ENCODE measurements at regions not wholly inside any gene's neighbourhood (a gene's known extent, or its start where the extent isn't known, plus 50 kb on each side); places are given as distances from the start of the nearest gene placed in this dataset.

GRCh38 chr20:10961651-10962288, 288.0 kb upstream of the JAG1 start:
- FAIRE-seq, result no peak

- no peak for FAIRE-seq
Observed at GRCh38 chr20:10962937-10963336, 289.1 kb upstream of the JAG1 start.

- no peak for FAIRE-seq
Observed at GRCh38 chr20:10963717-10964266, 290.0 kb upstream of the JAG1 start.

GRCh38 chr20:10965936-10966470, 292.2 kb upstream of the JAG1 start:
- no peak for FAIRE-seq

- FAIRE-seq, result no peak
Observed at GRCh38 chr20:10970109-10970508, 296.3 kb upstream of the JAG1 start.

GRCh38 chr20:10971096-10971495, 297.3 kb upstream of the JAG1 start:
- no peak for FAIRE-seq

- no peak for FAIRE-seq
Observed at GRCh38 chr20:10972219-10972860, 298.5 kb upstream of the JAG1 start.

- no peak for FAIRE-seq
Observed at GRCh38 chr20:10976051-10976450, 302.3 kb upstream of the JAG1 start.

GRCh38 chr20:10978019-10978702, 304.4 kb upstream of the JAG1 start:
- no peak for FAIRE-seq

GRCh38 chr20:10978713-10979112, 304.9 kb upstream of the JAG1 start:
- FAIRE-seq, result no peak

GRCh38 chr20:10982692-10983091, 308.9 kb upstream of the JAG1 start:
- peak; percentile 82 for FAIRE-seq

- FAIRE-seq, result no peak
Observed at GRCh38 chr20:10984294-10984693, 310.5 kb upstream of the JAG1 start.

- peak; percentile 73 for FAIRE-seq
Observed at GRCh38 chr20:10984913-10985312, 311.1 kb upstream of the JAG1 start.

- no peak for FAIRE-seq
Observed at GRCh38 chr20:10985536-10985935, 311.7 kb upstream of the JAG1 start.

GRCh38 chr20:10986586-10986985, 312.8 kb upstream of the JAG1 start:
- no peak for FAIRE-seq

GRCh38 chr20:10987651-10988383, 314.0 kb upstream of the JAG1 start:
- FAIRE-seq, result no peak

- FAIRE-seq, result no peak
Observed at GRCh38 chr20:10990625-10991382, 317.0 kb upstream of the JAG1 start.

GRCh38 chr20:10992731-10993130, 318.9 kb upstream of the JAG1 start:
- no peak for FAIRE-seq

GRCh38 chr20:10994991-10995700, 321.3 kb upstream of the JAG1 start:
- no peak for FAIRE-seq

- no peak for FAIRE-seq
Observed at GRCh38 chr20:10998476-10998875, 324.7 kb upstream of the JAG1 start.

GRCh38 chr20:11000416-11000815, 326.6 kb upstream of the JAG1 start:
- FAIRE-seq, result no peak

GRCh38 chr20:11001302-11001701, 327.5 kb upstream of the JAG1 start:
- FAIRE-seq, result no peak

All from islet of Langerhans (tissue), 1 donor.